ENCODE measurements at regions not wholly inside any gene's neighbourhood (a gene's known extent, or its start where the extent isn't known, plus 50 kb on each side); places are given as distances from the start of the nearest gene placed in this dataset.

GRCh38 chr6:155701342-155701741 lies 245.7 kb upstream of the NOX3 start:
- DNase-seq (ENCODE audit: low read depth in 2 of 2) = no peak

GRCh38 chr6:155695495-155695894 lies 239.9 kb upstream of the NOX3 start:
- no peak for DNase-seq (ENCODE audit: low read depth in 2 of 2)

- no peak for DNase-seq (ENCODE audit: low read depth in 2 of 2)
Measured at GRCh38 chr6:155694419-155694790, 238.8 kb upstream of the NOX3 start.

- no peak for DNase-seq (ENCODE audit: low read depth in 2 of 2)
Measured at GRCh38 chr6:155693573-155694418, 238.2 kb upstream of the NOX3 start.

- DNase-seq (ENCODE audit: low read depth in 2 of 2) = no peak
Measured at GRCh38 chr6:155690820-155691219, 235.2 kb upstream of the NOX3 start.

GRCh38 chr6:155687645-155688044 lies 232.0 kb upstream of the NOX3 start:
- DNase-seq (ENCODE audit: low read depth in 2 of 2) = peak; percentile 49 to 67

- no peak for DNase-seq (ENCODE audit: low read depth in 2 of 2)
Measured at GRCh38 chr6:155684416-155685196, 229.0 kb upstream of the NOX3 start.

GRCh38 chr6:155678361-155678760 lies 222.7 kb upstream of the NOX3 start:
- no peak for DNase-seq (ENCODE audit: low read depth in 2 of 2)

GRCh38 chr6:155676346-155676745 lies 220.7 kb upstream of the NOX3 start:
- DNase-seq (ENCODE audit: low read depth in 2 of 2) = no peak

- no peak for DNase-seq (ENCODE audit: low read depth in 2 of 2)
Measured at GRCh38 chr6:155670655-155671054, 215.0 kb upstream of the NOX3 start.

- DNase-seq (ENCODE audit: low read depth in 2 of 2) = no peak
Measured at GRCh38 chr6:155660251-155660977, 204.8 kb upstream of the NOX3 start.

- DNase-seq (ENCODE audit: low read depth in 2 of 2) = no peak
Measured at GRCh38 chr6:155656024-155656423, 200.4 kb upstream of the NOX3 start.

GRCh38 chr6:155654474-155654873 lies 198.8 kb upstream of the NOX3 start:
- no peak for DNase-seq (ENCODE audit: low read depth in 2 of 2)

- DNase-seq (ENCODE audit: low read depth in 2 of 2) = no peak
Measured at GRCh38 chr6:155648301-155648700, 192.7 kb upstream of the NOX3 start.

- no peak for DNase-seq (ENCODE audit: low read depth in 2 of 2)
Measured at GRCh38 chr6:155647354-155647753, 191.7 kb upstream of the NOX3 start.

GRCh38 chr6:155646443-155646842 lies 190.8 kb upstream of the NOX3 start:
- DNase-seq (ENCODE audit: low read depth in 2 of 2) = peak in 1 of 2 donors; percentile 73

GRCh38 chr6:155645325-155645724 lies 189.7 kb upstream of the NOX3 start:
- DNase-seq (ENCODE audit: low read depth in 2 of 2) = peak in 1 of 2 donors; percentile 76

GRCh38 chr6:155641603-155642002 lies 186.0 kb upstream of the NOX3 start:
- DNase-seq (ENCODE audit: low read depth in 2 of 2) = no peak

- peak in 1 of 2 donors; percentile 9 for DNase-seq (ENCODE audit: low read depth in 2 of 2)
Measured at GRCh38 chr6:155638200-155638599, 182.6 kb upstream of the NOX3 start.

GRCh38 chr6:155635416-155635815 lies 179.8 kb upstream of the NOX3 start:
- no peak for DNase-seq (ENCODE audit: low read depth in 2 of 2)

- no peak for DNase-seq (ENCODE audit: low read depth in 2 of 2)
Measured at GRCh38 chr6:155630085-155630484, 174.4 kb upstream of the NOX3 start.

- no peak for DNase-seq (ENCODE audit: low read depth in 2 of 2)
Measured at GRCh38 chr6:155629652-155630051, 174.0 kb upstream of the NOX3 start.

Measured in lung microvascular endothelial cell (primary cell).